ENCODE measurements at regions not wholly inside any gene's neighbourhood (a gene's known extent, or its start where the extent isn't known, plus 50 kb on each side); places are given as distances from the start of the nearest gene placed in this dataset.

GRCh38 chr1:189313488-189313887, 1164.2 kb downstream of the BRINP3 start:
- TF ChIP-seq CTCF (IDR thresholded peaks at IDR 0.05) (no peak), POLR2A (IDR thresholded peaks at IDR 0.05) (no peak)

Measured in sigmoid colon (tissue), 3 donors.